ENCODE measurements at regions not wholly inside any gene's neighbourhood (a gene's known extent, or its start where the extent isn't known, plus 50 kb on each side); places are given as distances from the start of the nearest gene placed in this dataset.

DNA sequence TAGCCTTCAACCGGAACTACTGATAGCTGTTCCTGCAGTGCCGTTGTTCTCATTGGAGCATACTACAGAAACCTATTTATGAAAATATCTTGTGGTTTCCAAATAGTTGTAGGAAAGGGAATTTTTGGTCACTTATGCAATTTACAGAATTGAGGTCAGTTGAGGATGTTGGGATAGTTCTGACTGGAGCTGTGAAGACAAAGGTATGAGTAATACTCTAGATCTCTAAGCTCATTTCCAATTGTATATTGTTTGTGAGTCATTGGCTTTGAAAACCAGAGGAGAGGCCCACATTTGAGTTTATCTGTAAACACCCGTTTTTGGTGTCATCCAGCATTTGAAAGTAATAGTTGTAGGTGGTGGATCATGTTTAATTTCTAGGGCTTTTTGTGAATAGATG is 561.3 kb upstream of the WWC1 start:
- no peak for DNase-seq

DNA sequence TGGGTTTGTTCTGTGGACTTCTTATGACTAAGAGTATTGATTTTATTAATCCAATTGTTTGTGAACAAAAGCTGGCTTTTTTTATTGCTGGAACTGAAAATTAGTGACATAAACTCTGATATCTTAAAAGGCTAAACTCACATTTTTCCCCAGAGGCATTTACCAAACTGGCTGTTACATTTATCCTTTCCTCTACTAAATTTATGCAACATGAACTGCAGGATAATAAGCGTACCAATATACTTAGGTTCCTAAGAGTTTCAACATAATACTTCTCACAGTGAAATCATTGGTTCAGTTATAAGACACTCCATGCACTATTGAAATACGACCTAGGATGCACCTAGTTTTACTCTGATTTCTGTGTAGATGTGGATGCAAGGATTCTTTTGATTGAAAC is 560.8 kb upstream of the WWC1 start:
- DNase-seq = no peak

DNA sequence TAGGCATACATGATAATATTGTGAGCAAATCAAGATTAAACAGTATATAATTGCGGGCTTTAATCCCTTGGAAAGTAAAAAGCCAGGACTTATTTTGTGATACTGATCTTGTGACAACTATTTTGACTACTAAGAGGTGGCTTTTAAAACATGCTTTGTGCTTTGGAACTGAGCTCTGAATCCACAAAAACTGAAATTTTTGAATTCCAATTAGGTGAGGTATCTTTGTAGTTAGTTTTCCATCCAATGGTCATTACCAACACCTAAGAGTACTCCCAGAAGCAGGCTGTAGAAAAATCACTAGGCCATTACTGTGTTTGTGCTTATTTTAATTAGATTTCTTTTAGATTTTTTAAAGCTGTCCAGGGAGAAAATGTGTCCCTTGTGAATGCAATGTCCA is 559.5 kb upstream of the WWC1 start:
- no peak for DNase-seq

DNA sequence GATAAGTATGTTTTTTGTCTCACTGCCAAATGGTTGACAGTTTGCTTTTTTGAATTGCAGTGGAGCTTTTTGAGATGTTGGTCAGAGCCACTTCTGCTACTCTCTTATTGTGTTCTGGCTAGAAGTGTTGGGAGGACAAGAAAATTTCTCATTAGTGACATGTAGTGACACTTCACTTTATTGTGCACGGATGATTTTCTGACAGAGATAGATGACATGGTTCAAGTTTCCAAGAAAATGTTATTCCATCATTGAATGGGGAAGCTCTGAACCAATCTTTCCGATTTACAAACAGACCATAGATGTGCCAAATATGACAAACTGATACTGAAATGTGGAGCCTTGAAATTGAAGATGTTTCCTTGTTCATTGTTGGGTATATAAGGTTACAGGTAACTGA is 558.9 kb upstream of the WWC1 start:
- DNase-seq = no peak

DNA sequence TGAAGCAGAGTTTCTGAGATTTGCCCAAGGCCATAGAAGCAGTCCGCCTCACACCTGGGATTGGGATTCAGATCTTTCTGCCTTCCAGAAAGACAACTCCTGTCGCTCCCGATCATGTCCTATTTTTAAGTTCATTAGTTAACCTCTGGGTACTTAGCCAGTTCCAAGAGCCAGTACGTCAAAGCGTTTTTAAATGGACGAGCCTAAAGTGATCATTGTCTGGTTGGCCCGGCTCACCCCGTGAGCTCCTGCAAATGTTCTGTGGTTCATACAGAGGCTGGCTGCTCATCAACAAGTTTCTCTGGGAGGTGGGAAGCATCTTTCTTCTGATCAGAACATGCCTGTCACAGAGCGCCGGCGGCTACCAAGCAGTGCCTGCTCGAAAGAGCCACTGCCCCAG is 554.5 kb upstream of the WWC1 start:
- DNase-seq = no peak

DNA sequence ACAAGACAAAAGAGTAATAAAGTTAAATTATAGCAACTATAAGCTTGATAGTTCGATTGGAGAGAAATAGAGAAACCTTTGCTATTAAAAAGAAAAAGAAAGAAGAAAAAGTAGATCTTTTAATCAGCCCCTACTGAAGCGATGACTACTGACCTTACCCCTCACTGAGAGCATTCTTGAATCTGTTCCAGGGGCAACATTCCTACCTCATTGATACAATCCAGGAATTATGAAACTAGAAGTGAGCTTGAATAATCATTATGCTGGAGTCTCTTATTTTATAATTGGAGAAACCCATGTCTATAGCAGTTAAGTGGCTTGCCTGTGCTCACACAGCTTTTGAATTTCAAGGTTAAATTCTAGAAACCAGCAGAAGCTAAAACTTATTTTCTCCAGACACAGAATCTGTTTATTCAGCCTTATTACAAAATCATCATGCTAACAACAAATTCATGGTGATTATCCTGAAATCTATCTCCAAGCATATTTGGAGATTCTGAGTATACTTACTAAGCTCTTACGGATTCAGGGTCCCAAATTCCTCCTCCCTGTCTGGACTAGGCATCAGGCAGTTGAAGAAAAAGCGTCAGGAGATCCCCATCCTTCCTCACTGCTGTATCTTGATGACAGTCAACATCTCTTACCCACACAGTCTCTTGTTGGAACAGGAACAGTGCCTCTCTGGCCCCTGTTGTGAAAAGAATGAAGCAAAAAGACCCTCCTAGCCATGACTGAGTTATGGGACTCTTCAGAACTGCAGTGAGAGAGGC is 547.6 kb upstream of the WWC1 start:
- no peak for DNase-seq

DNA sequence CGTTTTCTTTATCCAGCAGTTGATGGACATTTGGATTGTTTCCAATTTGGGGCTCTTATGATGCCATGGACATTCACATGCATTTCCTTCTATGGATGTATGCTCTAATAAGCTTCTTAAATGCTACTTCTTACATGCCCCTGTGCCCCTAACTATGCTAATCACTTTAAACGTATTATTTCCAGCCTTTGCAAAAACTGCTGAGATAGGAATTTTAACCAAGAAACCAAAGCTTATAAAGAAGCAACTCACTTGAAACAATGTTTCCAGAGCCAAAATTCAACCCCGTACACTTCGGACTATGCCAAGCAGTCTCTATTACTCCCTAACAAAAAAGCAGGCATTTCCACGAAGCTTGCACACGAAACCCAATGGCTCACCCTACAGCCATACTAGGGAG is 545.6 kb upstream of the WWC1 start:
- DNase-seq = no peak

DNA sequence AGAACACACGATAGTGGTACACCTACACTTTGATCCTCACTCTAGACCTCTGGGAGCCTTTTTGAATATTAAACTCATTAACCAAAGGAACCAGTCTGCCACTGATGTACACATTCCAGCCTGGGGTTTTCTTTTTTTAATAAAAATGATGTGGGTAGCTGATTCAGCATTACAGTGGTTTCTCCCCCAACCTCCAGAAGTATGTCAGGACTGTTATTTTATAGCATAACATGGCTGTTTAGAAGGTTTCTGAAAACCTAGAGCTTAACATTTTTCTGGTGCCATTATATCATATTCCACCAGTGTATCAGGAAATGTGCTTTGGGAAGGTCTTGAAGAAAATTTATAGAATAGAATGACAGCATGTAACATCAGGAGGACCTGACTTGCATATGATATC is 540.9 kb upstream of the WWC1 start:
- DNase-seq = no peak

DNA sequence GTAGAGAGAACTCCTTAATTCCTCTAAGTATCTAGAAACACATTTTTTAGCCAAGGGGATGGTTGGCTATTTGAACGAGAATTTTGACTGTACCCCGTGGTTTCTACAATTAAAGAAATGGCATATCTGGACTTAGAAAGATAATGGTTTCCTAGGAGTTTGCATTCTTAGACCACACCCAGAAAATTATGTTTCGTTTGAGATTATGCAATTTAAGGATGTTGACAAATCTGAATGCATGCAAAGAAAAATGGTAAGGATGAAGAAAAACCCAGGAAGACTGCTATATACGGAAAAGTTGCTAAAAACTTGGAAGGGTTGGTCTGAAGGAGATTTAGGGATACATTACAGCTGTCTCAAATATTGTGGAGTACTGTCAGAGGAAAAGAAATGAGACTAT is 538.5 kb upstream of the WWC1 start:
- DNase-seq = no peak

DNA sequence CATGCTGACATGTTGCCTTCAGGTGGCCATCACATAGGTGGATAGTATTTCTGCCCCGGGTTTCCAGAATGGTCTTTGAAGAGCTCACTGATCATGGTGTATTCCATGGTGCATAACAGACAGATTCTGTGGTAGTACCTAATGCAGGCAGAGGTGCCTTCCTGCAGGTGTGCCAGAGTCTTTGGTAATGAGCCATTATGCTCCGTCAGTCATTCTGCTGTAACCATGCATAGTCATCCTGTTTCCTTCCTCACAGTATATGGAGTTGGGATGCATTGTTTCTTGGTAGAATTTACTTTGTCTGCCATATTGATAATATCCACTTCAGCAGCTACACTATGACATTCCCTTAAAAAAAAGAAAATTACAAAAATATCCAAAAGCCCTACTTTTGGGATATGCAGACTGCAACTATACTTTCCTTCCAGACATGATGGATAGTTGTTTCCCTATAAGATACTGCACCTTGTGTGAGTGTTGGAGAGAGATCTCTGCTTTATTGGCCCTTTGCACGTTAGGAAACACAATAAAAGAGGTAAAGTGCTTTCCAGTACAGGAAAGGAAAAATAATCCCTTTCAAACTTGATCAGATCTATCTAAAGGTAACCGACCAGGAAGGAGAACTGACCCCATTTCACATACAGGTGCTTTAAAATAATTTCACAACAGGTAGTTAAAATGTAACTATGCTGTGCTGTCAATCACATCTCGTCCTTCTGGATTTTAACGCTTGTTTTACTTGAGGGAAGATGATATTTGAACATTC is 537.5 kb upstream of the WWC1 start:
- no peak for DNase-seq

DNA sequence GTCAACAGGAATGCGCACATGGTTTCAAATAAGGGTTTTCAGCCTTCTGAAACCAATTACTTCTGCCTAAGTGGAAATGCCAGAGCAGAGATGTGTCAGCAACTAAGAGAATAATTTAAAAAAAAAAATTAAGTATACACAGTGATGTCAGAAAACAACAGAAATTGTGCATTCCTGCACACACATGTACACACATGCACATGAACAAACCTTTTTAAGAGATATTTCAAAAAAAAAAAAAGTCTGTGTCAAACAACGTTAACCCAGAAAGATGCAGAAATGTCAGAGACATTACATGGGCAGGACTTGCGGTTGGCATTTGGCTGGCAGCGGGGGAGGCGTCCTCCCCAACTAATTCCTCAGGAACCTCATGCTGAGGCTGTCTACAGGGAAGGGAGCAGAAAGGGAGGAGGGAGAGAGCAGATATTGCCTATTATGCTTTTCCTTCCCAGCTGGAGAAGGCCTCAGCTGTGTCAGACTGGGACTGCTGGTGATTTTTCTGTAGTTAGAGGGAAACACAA is 536.9 kb upstream of the WWC1 start:
- no peak for DNase-seq

DNA sequence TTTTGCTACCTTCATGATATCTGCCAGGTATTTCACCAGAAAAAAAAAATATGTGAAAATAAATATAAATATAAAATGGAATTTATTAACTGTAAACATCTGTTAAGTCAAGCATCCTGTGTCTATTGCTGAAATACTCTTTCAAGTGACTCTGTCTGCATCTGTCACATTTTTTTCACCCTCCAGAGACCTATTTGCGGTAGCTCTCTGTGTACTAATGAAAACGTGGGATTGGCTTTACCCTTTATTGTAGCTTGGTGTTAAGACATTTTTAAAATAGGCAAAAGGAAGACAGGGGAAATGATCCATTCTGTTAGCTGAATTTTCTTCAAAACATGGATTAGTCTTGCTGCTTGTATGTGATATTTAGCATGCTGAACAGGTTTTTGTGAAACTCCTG is 536.0 kb upstream of the WWC1 start:
- DNase-seq = no peak

DNA sequence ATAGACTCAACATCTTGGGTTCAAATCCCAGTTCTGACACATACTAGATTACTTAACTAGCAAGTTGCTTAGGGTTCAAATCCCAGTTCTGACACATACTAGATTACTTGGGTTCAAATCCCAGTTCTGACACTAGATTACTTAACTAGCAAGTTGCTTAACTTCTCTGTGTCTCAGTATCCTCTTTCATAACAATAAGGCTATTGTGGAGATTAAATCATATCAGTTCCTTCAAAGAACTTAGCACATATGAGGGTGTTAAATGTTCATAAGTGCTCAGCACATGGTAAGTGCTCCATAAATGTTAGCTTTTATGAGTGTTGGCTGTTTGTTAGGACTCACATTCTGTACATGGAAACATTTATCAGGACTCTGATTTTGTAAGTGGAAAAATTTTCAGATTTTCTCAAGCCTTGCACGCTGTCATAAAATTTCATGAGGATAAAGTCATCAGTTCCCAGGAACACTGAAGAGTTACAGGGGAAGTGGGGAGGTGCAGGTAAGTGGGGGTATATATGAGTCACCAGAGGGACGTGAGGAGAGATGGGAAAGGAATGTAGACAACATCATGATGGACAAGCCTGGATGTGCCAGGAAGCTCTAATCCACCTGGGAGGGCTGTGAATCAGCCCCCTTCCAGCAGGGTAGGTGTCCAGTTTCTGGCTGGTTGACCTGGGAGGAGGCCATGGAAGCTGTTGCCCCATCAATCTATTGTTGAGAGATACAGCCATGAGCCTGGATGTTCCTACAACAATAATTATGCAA is 532.2 kb upstream of the WWC1 start:
- no peak for DNase-seq

DNA sequence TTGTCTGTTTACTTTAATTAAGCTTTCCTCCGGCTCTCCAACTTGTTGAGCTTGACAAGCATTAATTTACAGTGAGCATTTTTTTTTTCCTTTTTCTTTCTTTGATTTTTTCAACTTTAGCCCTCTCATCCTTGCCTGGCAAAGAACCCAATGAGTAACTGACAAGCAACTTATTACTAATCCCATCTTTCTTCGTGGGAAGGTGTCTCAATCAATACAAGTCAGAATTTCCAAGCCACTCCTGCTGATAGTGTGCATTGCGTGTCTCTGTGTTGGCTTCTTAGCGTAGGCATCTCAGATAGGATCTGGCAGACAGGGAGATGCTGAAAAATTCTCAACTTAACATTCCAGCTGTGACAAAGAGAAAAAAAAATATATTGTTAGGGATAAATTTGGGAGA is 527.7 kb upstream of the WWC1 start:
- DNase-seq = no peak

DNA sequence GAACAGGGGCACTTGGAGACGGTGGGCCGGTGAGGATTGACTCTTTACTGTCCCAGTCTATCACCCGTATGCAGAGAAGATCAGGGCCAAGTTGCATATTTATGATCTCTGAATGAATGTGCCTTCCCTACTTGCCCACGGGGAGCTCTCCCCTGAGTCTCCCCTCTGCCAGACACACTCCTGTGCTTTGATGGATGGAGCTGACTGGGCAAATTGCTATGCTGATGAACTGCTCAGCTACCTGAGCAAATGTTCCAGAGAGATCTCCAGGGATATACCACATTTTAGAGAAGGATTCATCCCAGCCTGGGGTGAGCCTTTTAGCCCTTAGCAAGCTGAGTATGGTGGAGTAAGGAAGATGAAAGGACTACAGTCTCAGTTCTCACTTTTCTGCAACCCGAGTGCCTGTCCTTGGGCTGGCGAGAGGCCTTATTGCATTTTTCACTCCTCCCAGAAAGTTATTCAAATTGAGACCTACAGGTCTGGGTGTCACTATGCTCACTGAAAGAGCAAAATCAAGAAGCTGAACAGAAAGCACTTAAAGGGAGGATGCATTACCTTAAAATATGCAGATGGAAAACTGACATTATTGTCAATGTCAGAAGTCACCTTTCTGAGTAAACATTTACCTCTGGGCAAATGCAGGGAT is 526.7 kb upstream of the WWC1 start:
- peak; percentile 73 for DNase-seq

DNA sequence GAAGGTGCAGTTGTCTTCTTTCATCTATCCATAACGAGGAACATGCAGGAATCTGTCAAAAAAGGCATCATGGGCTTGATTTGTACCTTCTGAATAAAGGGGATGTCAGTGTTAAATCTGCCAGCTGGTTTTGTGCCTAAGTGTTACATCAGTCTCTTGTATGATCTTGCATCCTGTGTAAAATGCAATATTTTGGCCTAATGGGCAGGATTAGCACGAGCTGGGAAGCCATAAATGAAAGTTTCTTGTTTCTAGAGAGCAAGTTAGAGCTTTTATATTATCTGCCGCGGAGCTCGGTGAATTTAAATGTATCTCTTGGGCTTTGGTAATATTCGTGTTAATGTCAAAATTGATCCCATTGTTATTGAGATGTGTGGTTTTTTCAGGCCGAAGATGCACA is 526.1 kb upstream of the WWC1 start:
- no peak for DNase-seq

DNA sequence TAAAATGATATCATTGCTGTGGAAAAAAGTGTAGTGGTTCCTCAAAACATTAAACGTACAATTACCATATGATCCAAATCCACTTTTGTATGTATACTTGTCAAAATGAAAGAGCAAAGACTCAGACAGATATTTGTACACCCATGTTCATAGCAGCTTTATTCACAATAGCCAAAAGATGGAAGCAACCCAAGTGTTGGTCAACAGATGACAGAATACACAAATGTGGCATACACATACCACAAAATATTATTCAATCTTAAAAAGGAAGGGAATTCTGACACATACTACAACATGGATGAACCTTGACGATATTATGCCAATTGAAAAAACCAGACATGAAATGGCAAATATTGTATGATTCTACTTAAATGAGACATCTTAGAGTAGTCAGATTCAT is 524.5 kb upstream of the WWC1 start:
- DNase-seq = no peak

DNA sequence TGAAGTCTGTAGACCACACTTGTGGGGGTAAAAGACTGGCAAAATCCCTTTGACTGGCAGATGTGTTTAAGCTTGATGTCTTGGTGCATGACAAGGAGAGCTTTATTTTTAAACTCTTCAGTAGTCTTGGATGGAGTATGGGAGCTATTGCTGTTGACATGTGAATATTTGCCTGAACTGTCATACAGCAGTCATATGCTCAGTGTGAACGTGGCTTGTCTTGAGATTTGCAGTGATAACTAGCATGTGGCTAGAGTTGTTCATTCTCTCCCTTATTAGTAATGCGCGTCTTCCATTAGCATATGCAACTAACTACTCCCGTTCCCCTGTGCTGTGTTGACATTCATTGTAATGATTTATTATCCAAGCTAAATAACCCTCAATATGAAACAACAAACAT is 523.6 kb upstream of the WWC1 start:
- DNase-seq = no peak

DNA sequence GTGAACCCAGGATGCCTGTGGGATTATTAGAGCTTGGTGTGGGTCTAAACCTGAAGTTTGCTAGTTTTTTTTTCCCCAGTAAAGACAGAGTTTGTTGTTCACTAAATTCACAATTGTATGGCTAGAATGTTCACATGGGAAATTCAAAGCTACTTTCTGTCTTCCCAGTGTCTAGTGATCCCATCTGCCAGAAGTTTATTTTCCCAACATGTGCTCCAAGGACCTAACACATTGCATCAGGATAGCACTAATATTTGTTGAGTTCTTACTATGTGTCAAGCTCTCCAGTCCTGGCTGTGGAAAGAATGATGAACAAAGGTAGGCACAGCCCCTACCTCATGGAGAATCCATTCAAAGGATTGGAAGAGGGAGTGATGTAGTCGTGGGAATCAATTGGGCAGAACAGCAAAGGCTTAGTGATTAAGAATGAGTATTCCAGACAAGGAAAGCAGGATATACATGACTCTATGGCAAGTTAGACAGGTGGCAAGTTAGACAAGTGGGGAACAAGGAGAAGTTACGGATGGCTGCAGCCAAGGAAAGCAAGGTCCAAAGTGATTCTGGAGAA is 521.5 kb upstream of the WWC1 start:
- DNase-seq = no peak

DNA sequence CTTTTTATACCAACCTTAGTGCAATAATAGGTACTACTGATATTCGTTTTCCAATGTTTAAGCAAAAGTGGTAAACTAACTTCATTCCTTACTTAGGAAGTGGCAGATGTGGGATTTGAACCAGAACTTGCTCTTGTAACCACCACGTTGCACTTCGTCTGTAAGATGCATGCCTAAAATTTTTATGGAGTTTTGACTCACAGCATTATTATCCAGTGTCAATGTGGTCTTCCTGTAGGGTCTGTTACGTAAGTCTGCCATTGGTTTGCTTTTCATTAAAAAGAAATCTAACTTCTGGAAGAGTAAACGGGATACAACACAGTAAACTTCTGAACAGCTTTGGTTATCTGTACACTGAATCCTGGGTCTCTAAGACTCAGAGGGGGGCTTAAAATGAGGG is 521.0 kb upstream of the WWC1 start:
- no peak for DNase-seq

DNA sequence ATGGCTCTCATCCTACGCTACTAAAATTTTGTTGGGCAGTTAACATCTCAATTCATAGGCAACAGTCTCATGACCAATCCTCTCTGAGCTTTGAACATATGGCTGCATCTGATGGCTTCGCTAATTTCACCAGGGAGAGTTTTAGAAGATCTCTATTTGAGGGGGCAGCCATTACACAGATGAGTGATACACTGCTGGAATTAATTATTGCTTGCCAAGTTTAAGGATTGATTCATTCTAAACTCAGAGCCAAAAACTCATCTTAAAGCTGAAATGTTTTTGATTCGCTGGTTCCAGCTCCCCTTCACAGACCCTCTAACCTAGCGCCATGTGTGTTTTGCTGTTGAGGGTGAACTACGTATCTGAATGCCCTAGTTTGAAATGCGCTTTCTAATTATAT is 519.9 kb upstream of the WWC1 start:
- no peak for DNase-seq

DNA sequence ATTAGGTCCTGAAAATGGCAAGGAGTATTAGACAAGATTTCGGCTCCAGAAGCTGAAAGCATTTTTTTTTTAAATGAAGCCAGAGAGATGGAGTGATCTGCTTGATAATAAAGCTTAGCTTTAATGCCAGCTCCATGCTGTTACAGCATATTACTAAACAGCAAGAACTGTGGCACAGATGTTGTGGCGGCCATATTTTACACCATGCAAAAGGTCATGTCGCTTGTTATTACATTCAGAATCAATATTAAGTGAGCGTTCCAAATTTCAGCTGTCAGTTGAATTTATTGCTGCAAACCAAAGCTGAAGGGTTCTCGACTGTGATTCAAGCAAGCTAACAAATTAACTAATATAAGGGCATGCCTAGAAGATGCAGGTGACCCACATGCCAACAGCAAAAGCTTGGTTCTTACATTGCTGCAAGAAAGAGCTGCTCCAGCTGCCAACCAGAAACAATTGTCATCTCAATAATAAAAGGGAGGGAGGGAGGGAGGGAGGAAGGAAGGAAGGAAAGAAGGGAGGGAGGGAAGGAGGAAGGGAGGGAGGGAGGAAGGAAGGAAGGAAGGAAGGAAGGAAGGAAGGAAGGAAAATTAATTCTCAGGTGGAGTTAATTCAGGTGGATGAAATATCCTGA is 517.7 kb upstream of the WWC1 start:
- DNase-seq = no peak
